ENCODE measurements at regions not wholly inside any gene's neighbourhood (a gene's known extent, or its start where the extent isn't known, plus 50 kb on each side); places are given as distances from the start of the nearest gene placed in this dataset.

DNA sequence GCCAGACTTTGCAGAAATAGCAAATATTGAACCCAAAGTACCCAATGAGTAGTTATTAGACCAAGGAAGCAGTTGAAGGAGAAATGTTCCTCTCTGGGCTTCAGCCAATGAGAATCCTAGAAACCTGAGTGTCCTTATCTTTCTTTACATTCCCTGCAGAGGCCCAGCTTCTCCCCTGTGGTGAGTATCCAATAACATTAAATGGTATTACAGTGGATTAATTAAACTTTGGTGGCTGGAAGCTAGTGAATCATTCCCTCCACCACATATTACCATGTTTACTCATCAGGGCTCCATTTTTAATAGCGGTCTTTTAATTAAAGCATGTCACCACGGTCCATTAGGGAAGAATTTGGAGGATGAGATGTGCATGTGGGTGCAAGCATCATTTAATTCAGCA, 74.0 kb downstream of the UNC5CL start:
- H3K4me1 Mint-ChIP-seq (ENCODE audit: low read depth, unreplicated experiment): no peaks in the 10 kb centered on the region
- no peaks in the 10 kb centered on the region for H3K9me3 Mint-ChIP-seq (ENCODE audit: unreplicated experiment)
- no peaks in the 10 kb centered on the region for H3K36me3 Mint-ChIP-seq (ENCODE audit: unreplicated experiment)
- H3K4me3 Mint-ChIP-seq (ENCODE audit: unreplicated experiment): no peak overlapping the region
- DNase-seq: no peak
- no peak overlapping the region for H3K27ac Mint-ChIP-seq (ENCODE audit: unreplicated experiment)
- TF ChIP-seq, protein P1, sequence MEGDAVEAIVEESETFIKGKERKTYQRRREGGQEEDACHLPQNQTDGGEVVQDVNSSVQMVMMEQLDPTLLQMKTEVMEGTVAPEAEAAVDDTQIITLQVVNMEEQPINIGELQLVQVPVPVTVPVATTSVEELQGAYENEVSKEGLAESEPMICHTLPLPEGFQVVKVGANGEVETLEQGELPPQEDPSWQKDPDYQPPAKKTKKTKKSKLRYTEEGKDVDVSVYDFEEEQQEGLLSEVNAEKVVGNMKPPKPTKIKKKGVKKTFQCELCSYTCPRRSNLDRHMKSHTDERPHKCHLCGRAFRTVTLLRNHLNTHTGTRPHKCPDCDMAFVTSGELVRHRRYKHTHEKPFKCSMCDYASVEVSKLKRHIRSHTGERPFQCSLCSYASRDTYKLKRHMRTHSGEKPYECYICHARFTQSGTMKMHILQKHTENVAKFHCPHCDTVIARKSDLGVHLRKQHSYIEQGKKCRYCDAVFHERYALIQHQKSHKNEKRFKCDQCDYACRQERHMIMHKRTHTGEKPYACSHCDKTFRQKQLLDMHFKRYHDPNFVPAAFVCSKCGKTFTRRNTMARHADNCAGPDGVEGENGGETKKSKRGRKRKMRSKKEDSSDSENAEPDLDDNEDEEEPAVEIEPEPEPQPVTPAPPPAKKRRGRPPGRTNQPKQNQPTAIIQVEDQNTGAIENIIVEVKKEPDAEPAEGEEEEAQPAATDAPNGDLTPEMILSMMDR (IDR thresholded peaks at IDR 0.05; ENCODE audit: partially characterized antibody, unreplicated experiment): no peak
- no peaks in the 10 kb centered on the region for H3K27me3 Mint-ChIP-seq (ENCODE audit: unreplicated experiment)

DNA sequence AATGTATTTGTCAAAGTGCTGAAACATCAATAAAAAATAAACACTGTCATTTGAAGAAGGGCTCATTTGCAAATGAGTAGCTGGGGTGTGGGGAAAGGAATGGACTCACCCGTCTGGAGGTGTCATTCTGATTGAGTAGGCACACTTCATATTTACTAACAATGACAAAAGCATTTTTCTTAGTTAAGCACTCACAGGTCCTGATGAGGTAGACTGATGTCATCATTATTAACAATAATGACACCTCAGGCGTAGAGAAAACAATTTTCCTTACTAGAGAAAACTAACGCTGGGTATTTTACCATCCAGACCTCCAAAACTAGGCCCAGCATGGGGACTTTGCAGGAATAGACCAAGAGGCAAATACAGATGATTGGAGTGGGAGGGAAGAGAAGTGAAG, 76.0 kb downstream of the UNC5CL start:
- Mint-ChIP-seq H3K27ac (ENCODE audit: unreplicated experiment) (no peak overlapping the region), H3K36me3 (ENCODE audit: unreplicated experiment) (no peaks in the 10 kb centered on the region), H3K9me3 (ENCODE audit: unreplicated experiment) (no peaks in the 10 kb centered on the region), H3K4me1 (ENCODE audit: low read depth, unreplicated experiment) (no peaks in the 10 kb centered on the region), H3K27me3 (ENCODE audit: unreplicated experiment) (no peaks in the 10 kb centered on the region), H3K4me3 (ENCODE audit: unreplicated experiment) (no peak overlapping the region)
- TF ChIP-seq, protein P1 (IDR thresholded peaks at IDR 0.05; ENCODE audit: partially characterized antibody, unreplicated experiment): no peak
- no peak for DNase-seq

DNA sequence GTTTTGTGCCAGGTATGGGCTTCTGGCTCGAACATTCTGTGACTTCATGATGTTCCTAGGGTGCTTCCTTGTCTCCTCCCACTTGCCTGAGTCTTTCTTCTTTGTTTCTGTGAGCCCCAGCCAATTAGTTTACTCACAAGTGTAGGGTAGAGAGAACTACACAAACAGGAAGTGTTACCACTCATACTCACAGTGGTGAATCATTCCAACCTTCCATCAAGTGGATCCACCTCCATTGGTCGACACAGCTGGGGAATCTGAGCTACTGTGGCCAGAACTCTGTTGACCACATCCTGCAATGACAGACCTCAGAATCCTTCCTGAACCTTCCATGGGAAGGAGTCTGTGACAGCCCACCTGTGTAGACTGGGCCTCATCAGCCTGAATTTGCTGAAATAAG, 76.8 kb downstream of the UNC5CL start:
- no peak overlapping the region for H3K27ac Mint-ChIP-seq (ENCODE audit: unreplicated experiment)
- H3K27me3 Mint-ChIP-seq (ENCODE audit: unreplicated experiment): no peaks in the 10 kb centered on the region

DNA sequence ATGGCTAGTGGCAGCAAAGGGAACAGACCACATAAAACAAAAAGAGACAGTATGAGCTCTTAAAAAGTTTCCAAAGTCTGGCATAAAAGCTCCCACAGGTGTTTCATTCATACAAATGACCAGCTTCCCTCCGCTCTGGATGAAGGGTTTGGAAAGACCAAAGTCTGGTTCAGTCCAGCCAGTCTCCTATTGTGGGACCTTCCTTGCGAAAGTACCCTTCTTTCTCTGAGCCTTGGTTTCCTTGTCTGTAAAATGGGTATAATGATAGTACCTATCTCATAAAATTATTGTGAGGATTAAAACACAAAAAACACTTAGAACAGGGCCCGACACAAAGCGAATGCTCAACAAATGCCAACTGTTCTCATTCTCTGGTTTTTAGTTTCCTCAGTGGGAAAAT, 77.2 kb downstream of the UNC5CL start:
- H3K27me3 Mint-ChIP-seq (ENCODE audit: unreplicated experiment): no peaks in the 10 kb centered on the region
- H3K4me3 Mint-ChIP-seq (ENCODE audit: unreplicated experiment): no peak overlapping the region
- no peak for DNase-seq
- no peak overlapping the region for H3K27ac Mint-ChIP-seq (ENCODE audit: unreplicated experiment)
- no peaks in the 10 kb centered on the region for H3K36me3 Mint-ChIP-seq (ENCODE audit: unreplicated experiment)
- no peaks in the 10 kb centered on the region for H3K4me1 Mint-ChIP-seq (ENCODE audit: low read depth, unreplicated experiment)
- no peaks in the 10 kb centered on the region for H3K9me3 Mint-ChIP-seq (ENCODE audit: unreplicated experiment)
- TF ChIP-seq, protein P1 (IDR thresholded peaks at IDR 0.05; ENCODE audit: partially characterized antibody, unreplicated experiment): no peak

More for the DNA sequence above, 76.8 kb downstream of the UNC5CL start:
- no peak for DNase-seq
- Mint-ChIP-seq H3K36me3 (ENCODE audit: unreplicated experiment) (no peaks in the 10 kb centered on the region), H3K9me3 (ENCODE audit: unreplicated experiment) (no peaks in the 10 kb centered on the region), H3K4me3 (ENCODE audit: unreplicated experiment) (no peak overlapping the region), H3K4me1 (ENCODE audit: low read depth, unreplicated experiment) (no peaks in the 10 kb centered on the region)
- TF ChIP-seq, protein P1 (IDR thresholded peaks at IDR 0.05; ENCODE audit: partially characterized antibody, unreplicated experiment): no peak

DNA sequence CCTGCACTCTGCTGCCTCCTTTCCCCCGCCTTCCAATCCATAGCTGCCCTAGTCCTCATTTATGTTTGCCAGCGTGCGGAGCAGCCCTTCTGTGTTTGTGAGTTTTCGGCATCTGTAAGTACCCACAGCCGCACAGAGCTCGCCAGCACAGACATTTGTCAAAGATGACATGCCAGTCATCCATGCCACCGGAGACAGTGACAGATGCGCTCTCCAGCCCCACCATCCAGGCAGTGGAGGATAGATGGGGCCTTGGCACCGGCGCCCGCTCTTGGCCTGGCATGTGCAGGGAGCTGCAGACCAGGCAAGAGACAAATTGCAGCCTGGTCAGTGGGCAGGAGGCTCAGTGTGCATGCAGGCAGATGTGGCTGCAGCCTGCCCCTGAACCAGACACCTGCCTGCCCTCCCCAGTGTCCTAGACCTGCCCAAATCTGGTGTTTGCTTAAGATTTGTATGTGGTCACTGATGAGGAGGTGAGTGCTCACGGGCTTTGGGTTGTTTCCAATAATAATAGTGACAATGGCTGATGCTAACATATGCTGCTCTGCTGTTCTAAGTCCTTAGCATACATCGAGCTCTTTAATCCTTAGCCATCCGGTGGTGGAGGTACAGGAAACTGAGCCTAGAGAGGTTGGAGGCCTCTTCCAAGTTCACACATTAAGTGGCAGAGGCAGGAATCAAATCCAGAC, 78.1 kb downstream of the UNC5CL start:
- Mint-ChIP-seq H3K4me1 (ENCODE audit: low read depth, unreplicated experiment) (no peaks in the 10 kb centered on the region), H3K4me3 (ENCODE audit: unreplicated experiment) (no peak overlapping the region), H3K36me3 (ENCODE audit: unreplicated experiment) (peaks cover 3% of the 10 kb centered on the region), H3K9me3 (ENCODE audit: unreplicated experiment) (peaks cover under 1% of the 10 kb centered on the region), H3K27me3 (ENCODE audit: unreplicated experiment) (no peaks in the 10 kb centered on the region), H3K27ac (ENCODE audit: unreplicated experiment) (no peak overlapping the region)
- DNase-seq: no peak
- TF ChIP-seq, protein P1 (IDR thresholded peaks at IDR 0.05; ENCODE audit: partially characterized antibody, unreplicated experiment): no peak

Measured in glutamatergic neuron (in vitro differentiated cells).